ENCODE measurements at regions not wholly inside any gene's neighbourhood (a gene's known extent, or its start where the extent isn't known, plus 50 kb on each side); places are given as distances from the start of the nearest gene placed in this dataset.

DNA sequence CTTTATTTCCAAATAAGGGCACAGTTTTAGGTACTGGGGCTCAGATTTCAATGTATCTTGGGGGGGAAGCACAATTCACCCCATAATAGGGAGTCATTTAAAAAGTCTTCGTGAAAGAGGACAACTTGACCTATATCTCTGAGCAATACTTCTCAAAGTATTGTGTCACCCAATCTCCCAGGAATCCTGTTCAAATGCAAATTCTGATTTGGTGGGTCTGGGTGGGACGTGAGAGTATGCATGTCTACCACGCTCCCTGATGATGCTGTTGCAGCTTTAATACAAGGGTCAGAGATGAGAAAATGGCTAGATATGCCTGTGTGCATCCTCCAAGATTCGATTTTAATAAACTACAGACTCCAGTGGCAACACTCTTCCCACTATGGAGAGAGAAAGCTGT, 514.8 kb downstream of the BCOR start:
- no peak for DNase-seq

DNA sequence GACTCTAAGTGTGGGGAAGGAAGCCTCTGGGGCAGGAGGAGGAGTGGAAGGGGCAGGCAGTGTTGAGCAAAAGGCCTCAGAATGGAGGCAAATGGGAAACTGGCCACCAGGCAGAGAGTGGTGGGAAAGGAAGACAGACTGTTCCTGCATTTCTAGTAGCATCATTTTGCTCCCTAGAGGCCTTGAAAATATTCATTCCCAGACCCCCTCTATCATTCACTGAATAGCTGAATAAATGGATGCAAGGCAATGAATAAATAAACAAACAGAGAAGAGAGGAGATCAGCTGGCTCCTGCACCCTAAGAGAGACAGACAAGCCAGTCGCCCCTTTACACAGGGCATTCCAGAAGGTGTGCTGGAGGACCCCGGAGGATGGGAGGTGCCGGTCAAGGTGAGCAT, 511.9 kb downstream of the BCOR start:
- DNase-seq, result no peak

DNA sequence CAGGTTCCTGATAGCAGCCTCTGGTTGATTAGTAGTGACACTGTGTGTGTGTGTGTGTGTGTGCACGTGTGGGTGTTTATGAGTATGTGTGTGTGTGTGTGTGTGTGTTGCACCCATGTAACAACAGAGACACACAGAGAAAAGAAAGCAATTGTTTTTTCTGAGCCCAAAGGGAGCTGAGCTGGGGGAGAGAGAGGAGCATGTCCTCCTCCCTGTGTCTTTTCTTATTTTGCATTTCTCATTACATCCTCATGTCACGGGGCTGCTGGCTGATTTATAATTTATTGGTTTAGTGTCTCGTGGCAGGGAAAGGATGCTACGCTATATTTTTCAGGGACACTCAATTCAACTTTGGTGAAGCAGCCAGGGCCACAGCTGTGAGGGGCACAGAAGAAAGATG, 511.4 kb downstream of the BCOR start:
- no peak for DNase-seq

DNA sequence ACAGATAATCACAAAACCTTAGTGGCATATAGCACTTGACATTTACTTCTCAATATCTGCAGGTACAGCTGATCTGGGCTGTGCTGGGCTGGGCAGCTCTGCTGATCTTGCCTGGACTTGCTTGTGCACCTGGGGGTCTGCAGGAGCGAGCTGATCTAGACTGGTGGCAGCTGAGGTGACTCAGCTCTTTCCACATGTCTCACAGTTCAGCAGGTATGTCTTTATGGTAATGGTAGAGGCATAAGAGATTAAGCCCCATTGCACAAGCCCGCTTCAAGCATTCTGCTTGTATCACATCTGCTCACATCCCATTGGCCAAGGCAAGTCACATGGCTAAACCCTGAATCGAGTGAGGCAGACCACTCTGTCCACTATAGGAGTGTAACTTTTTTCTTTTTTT, 506.7 kb downstream of the BCOR start:
- DNase-seq, result no peak

DNA sequence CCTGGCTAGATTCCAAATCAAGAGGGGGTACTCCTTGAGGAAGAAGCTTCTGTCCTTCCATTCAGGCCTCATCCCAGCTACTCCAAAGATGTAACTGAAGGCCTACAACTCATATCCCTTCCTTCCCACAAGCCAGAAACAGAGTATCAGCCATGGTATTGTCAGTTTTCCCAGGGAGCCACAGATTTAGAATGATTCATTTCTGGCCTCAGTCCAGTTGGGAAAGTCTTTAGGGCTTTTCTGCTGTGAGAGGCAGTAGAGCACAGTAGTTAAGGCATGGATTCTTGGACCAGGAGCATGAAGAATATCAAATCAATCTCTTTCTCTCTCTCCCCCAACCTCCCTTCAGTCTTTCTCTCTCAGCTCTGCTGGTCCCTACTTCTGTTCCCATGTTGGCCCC, 505.0 kb downstream of the BCOR start:
- DNase-seq, result no peak

DNA sequence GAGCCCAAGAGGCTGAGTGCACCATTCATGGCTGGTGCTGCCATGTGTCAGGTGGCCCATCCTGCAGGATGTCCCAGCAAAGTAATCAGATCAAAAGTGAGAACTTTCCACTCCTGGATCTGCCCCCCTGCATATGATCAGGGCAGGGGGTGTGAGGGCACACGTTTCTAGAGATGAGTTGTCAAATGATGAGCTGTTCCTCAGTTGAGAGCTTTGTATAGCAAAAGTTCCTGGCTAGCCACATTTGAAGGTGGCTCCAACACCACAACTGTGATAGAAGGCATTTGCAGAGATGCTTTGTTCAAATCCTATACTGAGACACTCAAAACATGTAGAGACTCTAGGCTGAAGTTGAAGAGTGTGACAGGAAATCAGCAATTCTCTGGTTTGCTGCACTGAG, 501.8 kb downstream of the BCOR start:
- no peak for DNase-seq

DNA sequence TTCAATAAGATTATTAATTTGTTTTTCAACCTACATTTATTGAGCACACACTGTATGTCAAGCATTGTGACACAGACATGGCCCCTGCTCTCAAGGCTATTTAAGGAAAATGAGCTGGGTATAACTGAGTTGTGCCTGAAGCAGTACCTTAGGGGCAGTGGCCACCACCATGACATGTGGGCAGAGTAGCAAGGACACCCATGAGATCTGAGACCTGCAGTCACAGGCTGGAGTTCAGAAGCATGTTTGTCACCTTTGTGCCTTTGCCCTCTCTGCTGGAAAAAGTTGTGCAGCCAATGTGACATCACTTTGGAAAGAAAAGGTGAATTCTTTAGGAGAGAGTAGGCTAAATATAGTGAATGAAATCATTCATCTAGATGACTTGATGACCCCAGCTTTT, 501.3 kb downstream of the BCOR start:
- DNase-seq, result no peak

DNA sequence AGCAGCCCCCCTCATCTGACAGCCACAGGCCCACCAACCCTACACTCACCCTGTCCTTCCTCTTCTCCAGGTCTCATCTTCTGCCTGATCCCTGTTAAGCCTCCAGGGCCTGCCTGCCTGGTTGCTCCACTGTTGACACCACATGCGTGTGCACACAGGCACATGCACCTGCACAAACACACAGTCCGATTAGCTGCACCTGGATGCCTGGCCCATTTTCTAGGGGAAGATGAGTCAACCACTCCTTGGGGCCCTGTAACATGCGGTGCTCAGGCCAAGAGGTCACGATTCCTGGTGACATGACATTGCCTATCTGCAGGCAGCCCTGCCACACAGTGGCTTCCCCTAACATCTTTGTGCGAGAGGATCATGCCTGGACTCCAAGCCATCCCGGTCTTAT, 498.4 kb downstream of the BCOR start:
- no peak for DNase-seq

DNA sequence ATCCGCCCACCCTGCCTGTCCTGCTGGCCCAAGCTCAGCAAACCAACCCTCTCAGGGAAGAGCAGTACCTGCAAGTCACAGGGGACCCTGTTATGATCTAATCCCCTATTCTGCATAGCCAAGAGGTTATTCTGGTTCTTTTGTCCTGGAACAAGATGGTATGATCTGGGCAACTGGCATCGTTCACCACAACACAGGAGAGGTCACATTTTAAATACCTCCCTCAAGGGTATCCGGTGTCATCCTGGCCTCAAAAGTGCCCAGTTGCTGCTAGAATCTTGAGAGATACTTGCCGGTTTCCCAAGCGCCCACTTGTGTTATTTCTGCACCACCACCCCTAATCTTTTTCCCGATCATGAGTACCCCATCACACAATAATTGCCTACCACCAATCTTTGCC, 497.5 kb downstream of the BCOR start:
- no peak for DNase-seq

DNA sequence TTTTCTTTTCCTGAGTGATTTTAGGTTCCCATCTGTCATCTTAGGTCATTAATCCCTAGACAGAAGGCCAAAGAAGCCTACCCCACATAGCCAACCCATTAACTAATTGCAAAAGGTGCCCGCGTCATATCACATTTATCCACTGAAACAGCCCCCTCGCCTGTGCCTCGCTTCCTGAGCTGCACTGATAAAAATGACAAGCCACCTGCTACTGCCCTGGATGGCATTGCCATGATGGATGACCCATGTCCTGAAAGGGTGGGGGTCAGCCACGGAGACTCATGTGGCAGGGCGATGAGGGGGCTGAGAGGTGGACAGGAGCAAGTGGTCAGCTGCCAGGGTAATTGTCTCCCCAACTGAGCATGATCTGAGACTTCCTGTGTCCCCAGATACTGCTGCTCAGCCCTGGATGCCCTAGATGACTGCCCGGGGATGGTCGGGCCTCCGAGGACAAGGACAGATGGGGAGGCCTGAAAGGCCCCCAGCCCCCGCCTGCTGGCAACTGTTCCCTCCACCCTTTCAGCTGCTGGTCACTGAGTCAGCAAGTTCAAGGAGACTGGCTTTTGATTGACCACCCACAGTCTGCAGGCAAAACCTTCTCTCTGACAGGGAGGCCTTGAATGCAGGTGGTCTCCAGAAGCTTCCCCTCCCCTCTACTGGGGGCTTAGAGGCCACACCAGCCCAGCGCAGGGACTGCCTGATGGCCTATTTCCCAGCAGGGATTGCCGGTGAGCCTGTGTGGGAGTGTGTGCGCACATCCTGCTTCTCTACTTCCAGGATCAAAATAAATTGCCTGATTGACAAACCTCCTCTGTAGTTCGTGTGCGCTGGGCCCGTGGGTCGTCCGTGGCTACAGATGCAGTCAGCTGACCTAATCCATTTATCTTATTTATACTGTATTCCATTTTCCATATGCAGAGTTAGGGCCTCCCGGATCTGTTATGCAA, 496.3 kb downstream of the BCOR start:
- no peak for DNase-seq

DNA sequence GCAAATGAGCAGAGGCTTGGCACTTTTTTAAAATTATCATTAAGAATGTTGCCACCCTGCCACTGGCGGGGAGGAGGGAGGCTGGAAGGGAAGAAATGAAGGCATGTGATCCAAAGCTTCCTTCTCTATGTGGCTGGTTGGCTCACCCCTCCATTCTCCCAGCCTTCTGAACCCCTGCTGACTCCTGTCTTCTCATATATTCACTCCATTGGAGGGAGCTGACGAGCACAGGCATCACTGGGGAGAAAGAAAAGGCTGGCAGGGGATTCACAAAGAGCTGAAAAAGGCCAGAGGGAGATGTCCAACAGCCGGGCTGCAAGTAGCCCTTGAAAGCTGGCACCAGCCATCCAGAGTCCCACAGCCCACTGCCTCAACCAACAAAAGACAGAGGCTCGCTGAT, 495.6 kb downstream of the BCOR start:
- peak; percentile 14 for DNase-seq

DNA sequence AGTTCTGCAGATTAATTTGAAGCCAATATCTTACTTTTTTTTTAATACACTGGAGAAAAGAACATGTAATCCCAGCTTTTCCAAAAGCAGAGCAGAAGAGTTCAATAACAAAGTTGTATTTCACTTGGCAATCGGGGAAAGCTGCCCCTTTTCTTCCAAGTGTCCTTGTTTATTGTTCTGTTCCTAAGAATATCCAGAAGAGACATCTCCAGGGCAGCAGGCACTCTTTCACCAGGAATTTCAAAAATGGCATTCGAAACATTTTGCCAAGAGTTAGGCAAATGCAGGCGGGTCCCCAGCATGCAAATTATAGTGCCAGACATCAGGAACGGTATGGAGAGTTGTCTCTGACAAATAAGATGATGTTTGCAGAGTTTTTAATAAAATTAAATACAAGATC, 494.5 kb downstream of the BCOR start:
- no peak for DNase-seq

DNA sequence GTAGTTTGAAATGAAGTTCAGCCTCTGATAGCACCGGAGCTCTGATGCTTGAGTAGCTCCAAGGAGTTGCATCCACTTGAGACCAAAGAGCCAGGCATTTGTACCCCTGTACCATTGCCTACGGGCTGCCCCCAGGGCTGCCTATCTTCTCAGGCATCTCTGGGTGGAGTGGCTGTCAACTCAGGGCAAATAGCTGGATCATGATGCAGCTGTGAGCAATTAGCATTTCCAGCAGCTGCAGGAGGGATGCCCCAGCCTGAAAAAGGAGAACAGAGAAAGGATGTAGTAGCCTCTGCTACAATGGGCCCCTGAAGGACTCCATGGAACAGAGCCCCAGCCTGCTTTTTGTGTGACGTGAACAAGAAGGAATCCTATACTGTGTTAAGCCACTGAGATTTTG, 492.6 kb downstream of the BCOR start:
- DNase-seq, result no peak

DNA sequence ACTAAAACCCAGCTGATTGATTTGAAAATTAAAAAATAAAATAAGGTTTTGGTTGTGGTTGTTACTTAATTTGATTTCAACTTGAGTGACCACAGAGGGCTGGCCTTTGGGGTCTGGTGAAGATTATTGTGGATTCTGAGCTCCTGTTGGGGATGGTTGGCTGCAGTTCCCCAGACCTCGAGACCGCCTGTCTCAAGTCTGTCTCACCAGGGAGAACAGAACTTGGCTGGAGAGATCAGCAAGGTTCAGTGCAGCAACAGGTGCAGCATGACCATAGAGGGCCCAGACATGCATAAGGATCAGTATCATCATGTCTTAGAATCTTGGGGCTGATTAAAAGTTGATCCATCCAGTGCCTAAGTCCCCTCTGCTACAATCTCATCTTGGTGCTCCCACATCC, 491.9 kb downstream of the BCOR start:
- no peak for DNase-seq

DNA sequence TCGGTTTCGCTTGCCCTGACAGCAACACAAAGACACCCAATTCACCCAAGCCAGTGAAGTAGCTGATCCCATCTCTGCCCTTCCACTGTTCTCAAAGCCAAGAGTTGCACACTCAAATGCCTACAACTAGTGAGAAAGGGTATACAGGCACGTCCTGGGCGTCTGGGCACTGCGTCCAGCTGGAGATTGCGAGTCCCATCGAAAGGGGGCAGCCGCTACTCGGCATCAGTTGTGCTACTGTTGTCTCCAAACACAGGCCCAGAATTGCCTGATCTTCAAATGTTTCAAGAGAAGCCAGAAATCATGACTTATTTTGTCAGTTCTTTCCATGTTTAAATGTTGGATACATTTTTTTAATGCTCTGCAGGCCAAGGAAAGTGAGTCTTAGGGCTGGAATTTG, 487.8 kb downstream of the BCOR start:
- DNase-seq, result no peak

DNA sequence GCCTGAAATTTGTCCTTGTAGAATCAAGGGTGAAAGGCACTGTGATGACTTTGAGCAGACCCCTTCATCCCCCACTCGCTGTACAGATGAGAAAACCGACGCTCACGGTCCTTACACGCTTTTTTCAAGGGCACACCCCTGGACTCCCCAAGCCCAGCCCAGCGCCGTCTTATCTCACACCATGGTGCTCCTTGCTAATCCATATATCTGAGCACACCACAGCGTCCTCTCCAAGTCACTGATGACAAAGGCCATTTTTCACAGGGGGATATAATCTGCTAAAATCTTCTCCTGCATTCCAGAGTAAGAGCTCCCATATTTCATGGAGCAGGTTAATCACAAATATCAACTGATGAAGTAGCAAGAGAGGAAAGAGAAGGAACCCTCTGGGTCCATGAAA, 486.3 kb downstream of the BCOR start:
- no peak for DNase-seq

DNA sequence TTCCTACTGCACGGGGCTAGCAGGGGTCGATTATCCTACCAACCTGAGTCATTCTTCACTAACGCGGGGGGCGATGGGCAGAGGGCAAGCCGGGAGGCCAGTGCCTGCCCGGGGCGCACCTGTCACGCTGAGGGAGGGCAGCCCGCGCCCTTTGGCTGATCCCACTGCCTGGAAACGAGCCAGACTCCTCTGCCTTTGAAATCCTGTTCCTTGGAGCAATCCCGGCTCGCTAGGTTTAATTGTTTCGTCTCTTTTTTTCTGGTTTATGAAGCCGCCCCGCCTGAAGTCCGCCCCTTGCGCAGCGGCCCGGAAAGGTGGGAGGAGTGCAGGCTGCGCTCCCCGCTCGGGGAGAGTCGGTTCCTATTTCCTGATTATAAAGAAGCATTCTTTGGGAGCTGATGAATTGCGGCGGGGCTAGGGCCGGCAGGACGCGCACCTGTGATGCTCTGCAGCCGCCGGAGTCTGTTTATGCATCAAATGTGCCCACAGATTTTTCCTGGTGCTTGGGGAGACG, 484.2 kb downstream of the BCOR start:
- DNase-seq, result peak; percentile 97

DNA sequence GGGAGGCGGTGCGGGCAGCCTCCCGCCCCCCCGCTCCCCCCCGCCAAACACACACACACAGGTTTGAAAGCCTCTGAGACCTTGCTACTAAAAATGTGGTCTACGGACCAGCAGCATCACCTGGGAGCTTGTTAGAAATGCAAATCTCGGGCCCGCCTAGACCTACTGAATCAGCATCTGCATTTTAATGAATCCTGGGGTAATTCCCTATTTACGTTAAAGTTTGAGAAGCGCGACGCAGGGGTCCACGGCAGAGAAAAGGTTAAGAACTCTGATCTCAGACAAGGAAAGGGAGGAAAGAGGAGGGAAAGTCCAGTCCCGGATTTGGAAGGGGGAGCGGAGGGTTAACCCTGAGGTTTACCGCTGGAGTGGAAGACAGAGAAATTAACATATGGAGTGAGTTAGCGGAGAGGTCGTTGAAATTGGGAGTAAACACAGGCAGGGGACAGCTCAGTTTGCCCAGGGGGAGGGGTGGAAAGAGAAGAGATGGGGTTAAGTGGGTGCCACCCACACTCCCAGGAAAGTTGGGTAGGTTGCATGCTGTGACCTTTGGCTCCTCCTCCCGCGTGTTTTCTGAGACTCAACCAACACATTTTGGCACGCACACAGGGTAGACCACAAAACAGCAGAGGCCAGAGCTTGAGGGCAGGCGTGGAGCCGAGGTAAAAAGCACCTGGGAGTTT, 483.6 kb downstream of the BCOR start:
- DNase-seq, result peak; percentile 88

DNA sequence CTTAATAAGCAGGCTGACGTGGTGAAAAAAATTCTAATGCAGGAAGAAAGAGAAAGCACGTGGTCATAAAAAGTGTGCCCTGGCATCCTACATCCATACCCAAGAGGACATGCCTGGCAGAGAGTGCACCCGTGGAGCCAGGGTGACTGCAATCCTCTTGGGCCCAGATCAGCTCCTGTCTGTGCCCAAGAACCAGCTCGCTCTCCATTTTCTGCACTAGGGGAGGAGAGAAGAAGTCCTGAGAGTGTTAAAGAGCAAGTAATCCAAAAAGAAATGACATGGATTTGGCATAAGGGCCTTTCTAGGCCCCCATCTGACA, 483.1 kb downstream of the BCOR start:
- no peak for DNase-seq

DNA sequence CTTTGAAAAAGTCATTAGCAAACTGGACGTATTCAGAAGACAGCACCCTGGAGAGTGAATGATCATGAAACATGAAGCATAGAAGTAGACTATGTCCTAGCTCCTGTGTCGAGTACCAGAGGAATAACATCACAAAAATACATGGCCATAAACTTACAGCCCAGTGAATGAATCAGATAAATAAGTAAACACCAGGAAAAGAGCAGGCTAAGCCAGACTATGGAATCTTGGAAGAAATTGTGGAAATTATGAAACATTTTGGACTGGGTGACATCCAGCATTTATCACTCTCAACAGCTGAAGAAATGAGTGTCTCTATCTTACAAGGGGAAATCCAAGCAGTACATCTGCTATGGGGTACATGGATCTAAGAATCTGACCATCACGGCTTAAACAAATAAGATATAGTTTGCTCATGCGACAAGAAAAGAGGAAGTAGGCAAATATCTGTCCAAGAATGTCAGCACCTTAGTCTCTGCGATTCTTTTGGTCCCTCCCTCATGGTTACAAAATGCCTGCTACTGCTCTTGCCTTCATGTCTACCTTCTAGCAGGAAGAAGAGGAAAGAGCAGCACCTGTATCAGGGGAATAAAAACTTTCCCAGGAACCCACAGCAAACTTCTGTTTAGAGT, 481.5 kb downstream of the BCOR start:
- no peak for DNase-seq

DNA sequence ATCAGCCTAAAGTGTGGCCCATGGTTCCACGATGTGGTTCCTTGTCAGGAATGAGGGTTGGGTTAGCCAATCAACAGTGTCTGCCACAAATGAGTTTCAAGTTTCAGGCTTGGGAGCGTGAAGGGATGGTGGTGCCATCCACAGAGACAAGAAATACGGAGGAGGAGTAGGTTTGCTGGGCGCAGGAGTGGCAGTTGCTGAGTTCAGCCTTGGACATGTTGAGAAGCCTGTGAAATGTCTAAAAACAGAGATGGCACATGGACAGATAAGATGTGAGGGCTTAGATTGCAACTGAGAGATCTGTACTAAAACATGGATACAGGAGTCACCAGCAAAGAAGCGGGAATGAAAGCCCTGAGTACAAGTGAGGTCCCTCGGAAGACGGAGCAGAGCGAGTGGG, 481.0 kb downstream of the BCOR start:
- DNase-seq, result no peak

DNA sequence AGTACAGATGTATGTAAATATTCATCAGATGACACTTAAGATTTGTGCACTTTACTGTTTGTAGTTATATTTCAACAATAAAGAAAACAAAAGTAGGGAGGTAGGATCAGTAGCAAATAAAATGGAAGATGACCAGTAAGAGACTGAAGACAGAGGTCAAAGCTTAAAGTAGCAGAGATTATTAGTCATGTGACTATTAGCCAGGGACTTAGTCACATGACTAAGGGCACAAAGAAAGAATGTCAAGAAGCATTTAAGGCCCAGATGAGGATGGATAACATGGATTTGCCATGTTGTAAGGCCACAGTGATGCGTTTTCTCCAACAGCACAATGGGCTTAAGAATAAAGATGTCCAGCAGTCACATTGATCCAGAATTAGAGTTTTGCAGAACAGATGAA, 479.6 kb downstream of the BCOR start:
- no peak for DNase-seq

DNA sequence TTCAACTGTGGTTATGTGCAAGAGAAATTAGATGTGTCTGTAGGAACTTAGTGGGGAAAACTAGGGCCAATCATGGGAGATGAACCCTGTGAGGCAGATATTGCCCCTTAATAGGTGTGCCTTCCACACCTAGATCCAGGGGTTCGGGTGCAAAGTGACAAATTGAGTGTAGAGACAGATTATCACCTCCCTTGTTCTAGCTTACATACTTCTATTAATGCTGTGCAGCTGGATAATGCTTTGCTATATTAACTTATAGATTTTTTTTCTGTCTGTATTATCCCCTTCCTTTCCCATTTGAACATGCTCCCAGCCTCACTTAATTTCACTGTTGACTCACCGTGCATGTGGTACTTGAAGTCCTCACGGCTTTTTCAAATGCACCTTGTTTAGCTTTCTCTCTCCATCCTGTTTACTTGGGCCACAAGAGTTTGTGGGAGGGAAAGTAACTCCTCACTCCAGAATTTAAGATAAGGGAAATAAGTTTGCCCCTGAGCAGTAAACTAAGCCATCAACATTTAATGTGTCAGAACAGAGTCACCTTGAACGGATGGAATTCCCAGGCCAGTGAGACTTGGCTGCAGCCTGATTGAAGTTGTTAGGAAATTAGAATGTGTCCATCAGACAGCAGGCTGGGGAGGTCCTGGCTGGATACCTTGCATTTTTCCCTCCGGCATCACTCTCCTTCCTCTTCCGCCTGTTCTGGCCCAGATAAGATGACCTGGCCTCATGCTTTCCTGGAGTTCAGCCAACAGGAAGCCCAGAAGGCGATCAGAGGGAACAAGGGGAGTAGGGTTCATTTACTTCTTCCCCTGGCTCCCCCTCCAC, 478.4 kb downstream of the BCOR start:
- peak; percentile 46 for DNase-seq

Data from NCI-H1092 treated with DMSO at 0.1 percent for 48 hours (cell line).